GM12892 (cell line): ENCODE measurements at regions not wholly inside any gene's neighbourhood (a gene's known extent, or its start where the extent isn't known, plus 50 kb on each side); places are given as distances from the start of the nearest gene placed in this dataset.
"Not testable (repeated sequence)": the region's sequence is repeated elsewhere in the genome, so short reads cannot be mapped to it uniquely, and the experiment has no call there.

ENCODE experiments used
- POLR2A ChIP-seq: IDR thresholded peaks from 2 replicates; pipeline ENCODE4 v1.6.1; 2011; ENCODE audit warnings: low read depth, low read length, control low read depth
- POLR2AphosphoS5 ChIP-seq: IDR thresholded peaks from 2 replicates; pipeline ENCODE4 v1.6.1; 2011; ENCODE audit warnings: low read depth, low read length, control low read depth
- TAF1 ChIP-seq: IDR thresholded peaks from 2 replicates; pipeline ENCODE4 v1.6.1; 2011; ENCODE audit warnings: low read depth, mild to moderate bottlenecking, control low read depth, low read length, borderline replicate concordance

GRCh38 chr9:40906879-40907278 lies 221.6 kb downstream of the FOXD4L6 start:
- TF ChIP-seq POLR2AphosphoS5, POLR2A, TAF1: not testable (repeated sequence)
